T-cell (primary cell): ENCODE measurements at regions not wholly inside any gene's neighbourhood (a gene's known extent, or its start where the extent isn't known, plus 50 kb on each side); places are given as distances from the start of the nearest gene placed in this dataset.

Experiments used
- ATAC-seq, 4 experiments: fragments of 200-7000 bp in 3 of 4; fragments of 150-1000 bp in 1 of 4; cut with Tn5 transposase; replicated peaks in 1 of 4; 1 replicate in 3 of 4; 2 replicates in 1 of 4; pipeline ENCODE4 v1.10.0; 2021; ENCODE audit warnings: moderate library complexity in 3 of 4, mild to moderate bottlenecking in 2 of 4, moderate number of reproducible peaks in 1 of 4
- CTCF ChIA-PET, 2 donors: fragments of 300-600 bp; sonication (Branson Sonifier 250); formaldehyde crosslinking; loops; one replicate each; lab custom pipeline; 2022; ENCODE audit warnings: antibody characterized with exemption in 2 of 2; lab: Charles Lee
- POLR2A ChIA-PET, 2 donors: fragments of 300-600 bp; sonication (Branson Sonifier 250); formaldehyde crosslinking; loops; one replicate each; lab custom pipeline; 2022; ENCODE audit warnings: antibody characterized with exemption in 2 of 2; lab: Charles Lee
- DNase-seq, 35 experiments: peaks; one replicate each; pipeline versions ENCODE4 v3.0.0 to v3.0.0-alpha.2; 2013 to 2023
- H3K27ac ChIP-seq: one replicate; pipeline ENCODE4 v1.5.1; 2013; ENCODE audit warnings: low read length
- H3K27me3 ChIP-seq, 2 experiments: replicated peaks in 1 of 2; 1 replicate in 1 of 2; 2 replicates in 1 of 2; pipeline versions ENCODE4 v1.6.1 to v1.7.0; 2013; ENCODE audit warnings: low read length in 1 of 2, mixed read lengths in 1 of 2; ENCODE audit not compliant: control insufficient read depth in 2 of 2, insufficient read depth in 2 of 2; ENCODE audit errors: extremely low read depth in 1 of 2
- H3K36me3 ChIP-seq, 2 donors: 1 replicate in 1 of 2; 2 replicates in 1 of 2; pipeline versions ENCODE4 v1.6.1 to v1.7.0; 2013; ENCODE audit warnings: low read length in 1 of 2; ENCODE audit not compliant: control insufficient read depth in 2 of 2, insufficient read depth in 1 of 2; ENCODE audit errors: extremely low read depth in 1 of 2
- H3K4me1 ChIP-seq, 2 experiments: 1 replicate in 1 of 2; 2 replicates in 1 of 2; pipeline versions ENCODE4 v1.6.1 to v1.7.0; 2013; ENCODE audit warnings: low read length in 2 of 2, mixed read lengths in 1 of 2; ENCODE audit not compliant: insufficient read depth in 2 of 2, control insufficient read depth in 1 of 2; ENCODE audit errors: extremely low read depth in 1 of 2
- H3K4me3 ChIP-seq, 2 donors: 1 replicate in 1 of 2; 2 replicates in 1 of 2; pipeline versions ENCODE4 v1.5.1 to v1.7.0; 2013; ENCODE audit warnings: mild to moderate bottlenecking in 2 of 2, low read length in 1 of 2, moderate library complexity in 1 of 2; ENCODE audit not compliant: control insufficient read depth in 1 of 2; ENCODE audit errors: extremely low read depth in 1 of 2
- H3K9me3 ChIP-seq: 2 replicates; pipeline ENCODE4 v1.7.0; 2013
- H3K27ac Mint-ChIP-seq, 2 donors: one replicate each; pipeline ENCODE4 v1.8.0; 2020 to 2021; ENCODE audit warnings: mild to moderate bottlenecking in 2 of 2, mixed read lengths in 2 of 2
- H3K27me3 Mint-ChIP-seq, 2 donors: one replicate each; pipeline ENCODE4 v1.8.0; 2021 to 2022; ENCODE audit warnings: mixed read lengths in 2 of 2
- H3K36me3 Mint-ChIP-seq: one replicate; pipeline ENCODE4 v1.8.0; 2021; ENCODE audit warnings: mixed read lengths
- H3K4me1 Mint-ChIP-seq, 3 donors: one replicate each; pipeline ENCODE4 v1.8.0; 2020 to 2022; ENCODE audit warnings: mixed read lengths in 3 of 3, mild to moderate bottlenecking in 1 of 3
- H3K4me3 Mint-ChIP-seq, 3 donors: one replicate each; pipeline ENCODE4 v1.8.0; 2020 to 2022; ENCODE audit warnings: mild to moderate bottlenecking in 3 of 3, mixed read lengths in 3 of 3, moderate library complexity in 3 of 3
- H3K9me3 Mint-ChIP-seq, 3 donors: one replicate each; pipeline ENCODE4 v1.8.0; 2020 to 2022; ENCODE audit warnings: mixed read lengths in 3 of 3
- WGBS: methylation state at CpG from one replicate; pipeline ENCODE4 v1.1.5; 2013; ENCODE audit warnings: missing lambda C conversion rate; ENCODE audit not compliant: insufficient coverage; 5-methylcytosine and 5-hydroxymethylcytosine counted together

DNA sequence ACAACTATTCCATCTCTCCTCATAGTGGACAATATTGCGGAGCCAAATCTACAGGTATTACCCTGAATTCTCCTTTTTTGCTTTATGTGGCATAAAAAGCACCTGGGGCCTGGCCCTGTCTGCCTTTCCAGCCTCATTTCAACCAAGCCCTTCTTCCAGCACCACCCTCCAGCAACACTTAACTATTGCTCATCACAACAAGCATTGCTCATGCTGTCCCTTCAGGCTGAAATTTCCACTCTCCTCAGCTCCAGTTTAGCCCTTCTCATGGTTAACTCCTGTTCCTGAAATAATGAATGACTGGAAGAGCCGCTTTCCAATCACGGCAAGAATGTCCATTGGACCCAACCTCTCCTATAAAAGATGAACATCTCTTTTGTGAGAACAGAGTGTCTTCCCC, 107.4 kb downstream of the P2RY1 start:
- 80% methylated on average over 1 of the region's 3 CpGs for WGBS
- Histone ChIP-seq H3K36me3 (no peaks in the 10 kb centered on the region), H3K4me1 (no peaks in the 10 kb centered on the region), H3K27me3 (no peaks in the 10 kb centered on the region), H3K27ac (no peak overlapping the region), H3K4me3 (no peak overlapping the region), H3K9me3 (no peaks in the 10 kb centered on the region)
- CTCF ChIA-PET, result no interaction called here
- no peak for ATAC-seq
- no peak overlapping the region for H3K4me3 Mint-ChIP-seq
- H3K9me3 Mint-ChIP-seq, result no peaks in the 10 kb centered on the region
- no peaks in the 10 kb centered on the region for H3K4me1 Mint-ChIP-seq
- no peaks in the 10 kb centered on the region for H3K27me3 Mint-ChIP-seq
- POLR2A ChIA-PET, result interaction anchor here in 1 of 2 donors (0.6 kb wide), 1 partner anchor 71 kb away, joined by 3 read pairs; no protein-coding TSS in a partner anchor
- H3K27ac Mint-ChIP-seq, result no peak overlapping the region
- H3K36me3 Mint-ChIP-seq, result no peaks in the 10 kb centered on the region
- no peak for DNase-seq

DNA sequence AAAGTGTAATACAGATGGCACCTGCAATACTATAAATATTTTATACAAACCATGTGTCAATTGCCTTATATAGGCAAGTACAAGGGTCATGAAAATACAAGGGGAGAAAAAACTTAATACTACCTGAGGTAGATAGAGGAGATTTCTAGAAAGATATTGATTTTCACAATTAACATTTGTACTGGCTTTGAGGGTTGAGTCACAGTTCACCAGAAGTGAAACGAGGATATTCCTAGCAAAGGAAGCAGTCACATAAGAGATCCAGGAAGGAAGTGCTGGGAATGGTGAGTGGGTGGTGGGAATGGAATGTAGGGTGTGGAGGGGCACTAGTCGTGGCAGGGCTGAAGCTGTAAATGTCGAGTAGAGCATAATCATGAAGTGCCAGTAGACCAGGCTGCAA, 108.7 kb downstream of the P2RY1 start:
- no peak for ATAC-seq
- H3K9me3 ChIP-seq, result no peaks in the 10 kb centered on the region
- H3K4me1 Mint-ChIP-seq, result no peaks in the 10 kb centered on the region
- ChIA-PET CTCF (no interaction called here), POLR2A (no interaction called here)
- 35% methylated on average over 3 of the region's 3 CpGs for WGBS
- H3K27ac ChIP-seq, result no peak overlapping the region
- no peaks in the 10 kb centered on the region for H3K9me3 Mint-ChIP-seq
- no peaks in the 10 kb centered on the region for H3K27me3 Mint-ChIP-seq
- no peaks in the 10 kb centered on the region for H3K36me3 Mint-ChIP-seq
- no peaks in the 10 kb centered on the region for H3K4me1 ChIP-seq
- no peak overlapping the region for H3K27ac Mint-ChIP-seq
- DNase-seq, result no peak
- no peak overlapping the region for H3K4me3 ChIP-seq
- H3K4me3 Mint-ChIP-seq, result no peak overlapping the region
- no peaks in the 10 kb centered on the region for H3K36me3 ChIP-seq
- H3K27me3 ChIP-seq, result no peaks in the 10 kb centered on the region

DNA sequence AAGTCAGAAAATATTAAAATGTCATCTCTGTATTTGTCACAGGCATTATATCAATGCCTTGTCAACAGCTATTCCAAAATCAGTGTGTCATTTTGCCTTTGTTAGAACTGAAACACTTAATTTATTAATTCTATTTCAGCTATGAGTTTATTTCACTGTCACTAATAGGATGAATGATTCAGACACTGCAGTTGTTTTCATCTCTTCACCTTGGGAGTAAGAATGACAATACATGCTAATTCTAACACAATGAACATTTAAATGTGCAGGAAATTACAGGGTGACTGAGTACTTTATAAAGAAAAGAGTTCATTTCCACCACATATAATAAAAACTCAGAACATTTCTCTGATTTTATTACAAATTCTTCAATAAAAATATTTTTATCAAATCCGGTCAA, 109.7 kb downstream of the P2RY1 start:
- no peak overlapping the region for H3K4me3 ChIP-seq
- ATAC-seq (no peak), DNase-seq (no peak)
- POLR2A ChIA-PET, result no interaction called here
- CTCF ChIA-PET, result no interaction called here
- Mint-ChIP-seq H3K9me3 (no peaks in the 10 kb centered on the region), H3K36me3 (no peaks in the 10 kb centered on the region), H3K27me3 (no peaks in the 10 kb centered on the region), H3K27ac (no peak overlapping the region), H3K4me1 (no peaks in the 10 kb centered on the region), H3K4me3 (no peak overlapping the region)
- H3K36me3 ChIP-seq, result no peaks in the 10 kb centered on the region
- no peaks in the 10 kb centered on the region for H3K4me1 ChIP-seq
- WGBS, result no CpG with 5 or more reads among the region's 1 CpG
- no peak overlapping the region for H3K27ac ChIP-seq
- H3K27me3 ChIP-seq, result no peaks in the 10 kb centered on the region
- no peaks in the 10 kb centered on the region for H3K9me3 ChIP-seq

DNA sequence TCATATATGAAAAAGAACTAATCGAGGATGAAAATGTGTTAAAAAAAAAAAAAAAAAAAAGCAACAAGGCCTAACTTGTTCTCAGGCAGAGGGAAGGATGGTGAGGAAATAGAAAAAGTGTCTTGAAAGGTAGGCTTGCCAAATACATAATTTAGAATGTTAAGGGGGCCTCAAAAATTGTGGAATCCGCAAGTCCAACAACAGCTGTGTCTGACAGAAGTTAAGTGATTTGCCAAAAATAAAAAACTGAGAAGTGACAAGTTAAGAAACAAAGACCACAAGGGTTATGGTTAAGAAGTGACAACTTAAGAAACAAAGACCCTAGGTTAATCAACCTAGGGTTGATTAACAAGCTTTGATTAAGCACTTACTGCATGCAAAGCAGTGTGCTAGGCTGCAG, 110.6 kb downstream of the P2RY1 start:
- POLR2A ChIA-PET, result interaction anchor here in 1 of 2 donors (0.6 kb wide), 1 partner anchor 1010 kb away, joined by 7 read pairs; no protein-coding TSS in a partner anchor

DNA sequence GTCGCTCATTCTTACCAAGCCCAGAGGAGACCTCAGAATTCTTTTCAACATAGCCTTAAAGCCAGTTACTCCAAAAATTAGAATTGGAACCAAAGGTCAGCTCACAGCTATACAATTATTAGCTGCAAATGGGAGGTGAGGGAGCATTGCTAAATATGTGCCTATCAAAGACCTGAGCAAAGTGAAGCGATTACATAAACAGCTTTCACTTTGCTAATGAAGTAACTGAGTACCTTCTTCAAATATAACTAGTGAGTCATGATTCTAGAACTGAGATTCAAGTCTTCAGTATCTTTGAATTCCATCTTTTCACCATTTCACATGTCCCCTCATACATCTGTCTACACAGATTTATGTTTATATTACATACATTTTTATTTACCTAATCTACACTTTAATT, 122.6 kb downstream of the P2RY1 start:
- POLR2A ChIA-PET, result no interaction called here
- H3K4me1 Mint-ChIP-seq, result no peaks in the 10 kb centered on the region
- no peaks in the 10 kb centered on the region for H3K27me3 Mint-ChIP-seq
- H3K9me3 ChIP-seq, result no peaks in the 10 kb centered on the region
- DNase-seq, result no peak
- H3K4me3 Mint-ChIP-seq, result no peak overlapping the region
- no peaks in the 10 kb centered on the region for H3K4me1 ChIP-seq
- ATAC-seq, result no peak
- no peaks in the 10 kb centered on the region for H3K36me3 ChIP-seq
- H3K4me3 ChIP-seq, result no peak overlapping the region
- WGBS, result no CpG with 5 or more reads among the region's 2 CpGs
- CTCF ChIA-PET, result no interaction called here
- no peak overlapping the region for H3K27ac Mint-ChIP-seq
- no peak overlapping the region for H3K27ac ChIP-seq
- no peaks in the 10 kb centered on the region for H3K27me3 ChIP-seq
- H3K9me3 Mint-ChIP-seq, result no peaks in the 10 kb centered on the region
- no peaks in the 10 kb centered on the region for H3K36me3 Mint-ChIP-seq

More for the DNA sequence above, 110.6 kb downstream of the P2RY1 start:
- no peak for ATAC-seq
- CTCF ChIA-PET, result interaction anchor here in 1 of 2 donors (0.5 kb wide), 1 partner anchor 173 kb away, joined by 3 read pairs; no protein-coding TSS in a partner anchor
- Histone ChIP-seq H3K27me3 (no peaks in the 10 kb centered on the region), H3K9me3 (no peaks in the 10 kb centered on the region), H3K4me1 (no peaks in the 10 kb centered on the region), H3K4me3 (no peak overlapping the region), H3K36me3 (no peaks in the 10 kb centered on the region), H3K27ac (no peak overlapping the region)
- no CpG with 5 or more reads among the region's 2 CpGs for WGBS
- DNase-seq, result no peak
- Mint-ChIP-seq H3K36me3 (no peaks in the 10 kb centered on the region), H3K4me1 (no peaks in the 10 kb centered on the region), H3K9me3 (no peaks in the 10 kb centered on the region), H3K4me3 (no peak overlapping the region), H3K27ac (no peak overlapping the region), H3K27me3 (no peaks in the 10 kb centered on the region)

DNA sequence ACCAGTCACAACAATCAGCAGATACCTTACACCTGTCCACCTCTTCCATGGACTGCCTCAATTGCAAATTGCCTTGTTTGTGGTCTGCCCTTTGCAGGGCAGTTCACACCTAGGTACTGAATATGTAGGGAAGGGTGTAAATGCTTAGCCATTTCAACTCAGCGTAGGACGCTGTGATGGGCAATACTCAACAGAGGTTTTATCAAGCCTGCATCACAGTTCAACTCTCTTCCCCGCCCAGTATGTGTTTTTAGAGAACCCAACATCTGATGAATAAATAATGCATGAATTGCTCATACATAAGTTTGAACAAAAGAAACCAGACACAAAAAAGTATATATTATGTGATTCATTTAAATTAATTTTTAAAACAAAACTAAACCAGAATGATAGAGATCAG, 124.4 kb downstream of the P2RY1 start:
- no peak for ATAC-seq

DNA sequence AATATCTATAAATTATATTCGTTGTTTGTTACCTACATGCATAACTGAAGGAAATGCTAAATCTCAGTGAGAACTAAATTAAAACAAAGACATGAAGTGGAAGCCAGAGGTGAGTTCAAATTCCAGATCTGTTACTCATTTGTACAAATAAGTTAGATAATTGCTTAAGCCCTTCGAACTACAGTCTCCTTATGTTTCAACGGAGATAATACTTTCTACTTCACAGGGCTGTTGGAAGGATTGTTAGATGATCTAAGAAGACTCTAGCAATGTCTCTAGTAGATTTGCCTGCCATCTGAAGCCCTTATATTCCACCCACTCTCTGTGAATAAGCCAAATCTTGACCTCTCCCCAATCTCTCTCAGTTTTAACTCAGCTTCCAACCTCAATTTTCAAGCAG, 125.8 kb downstream of the P2RY1 start:
- Mint-ChIP-seq H3K4me1 (no peaks in the 10 kb centered on the region), H3K4me3 (no peak overlapping the region), H3K27me3 (no peaks in the 10 kb centered on the region), H3K27ac (no peak overlapping the region), H3K36me3 (no peaks in the 10 kb centered on the region), H3K9me3 (no peaks in the 10 kb centered on the region)
- Histone ChIP-seq H3K27me3 (no peaks in the 10 kb centered on the region), H3K36me3 (no peaks in the 10 kb centered on the region), H3K27ac (no peak overlapping the region), H3K4me3 (no peak overlapping the region), H3K4me1 (no peaks in the 10 kb centered on the region), H3K9me3 (no peaks in the 10 kb centered on the region)
- ATAC-seq, result no peak
- ChIA-PET POLR2A (no interaction called here), CTCF (no interaction called here)
- no CpG with 5 or more reads among the region's 3 CpGs for WGBS
- no peak for DNase-seq

More for the DNA sequence above, 124.4 kb downstream of the P2RY1 start:
- no CpG with 5 or more reads among the region's 3 CpGs for WGBS
- CTCF ChIA-PET, result no interaction called here
- Mint-ChIP-seq H3K27ac (no peak overlapping the region), H3K36me3 (no peaks in the 10 kb centered on the region), H3K4me3 (no peak overlapping the region), H3K4me1 (no peaks in the 10 kb centered on the region), H3K9me3 (no peaks in the 10 kb centered on the region), H3K27me3 (no peaks in the 10 kb centered on the region)
- Histone ChIP-seq H3K9me3 (no peaks in the 10 kb centered on the region), H3K4me1 (no peaks in the 10 kb centered on the region), H3K4me3 (no peak overlapping the region), H3K27ac (no peak overlapping the region), H3K27me3 (no peaks in the 10 kb centered on the region), H3K36me3 (no peaks in the 10 kb centered on the region)
- POLR2A ChIA-PET, result no interaction called here
- DNase-seq, result no peak
